GM12878 (cell line): ENCODE measurements at regions not wholly inside any gene's neighbourhood (a gene's known extent, or its start where the extent isn't known, plus 50 kb on each side); places are given as distances from the start of the nearest gene placed in this dataset.
A peak's percentile ranks its signal among the peaks of the same experiment; 100 is the strongest.

ENCODE experiments used
- BRCA1 ChIP-seq: IDR thresholded peaks from 2 replicates; pipeline ENCODE4 v1.6.1; 2011; ENCODE audit warnings: low read depth, low read length, improper control_type of control experiment
- CREB1 ChIP-seq: IDR thresholded peaks from 2 replicates; pipeline ENCODE4 v1.6.1; 2012; ENCODE audit warnings: low read depth, mild to moderate bottlenecking, inconsistent platforms
- CUX1 ChIP-seq: IDR thresholded peaks from 2 replicates; pipeline ENCODE4 v1.6.1; 2012; ENCODE audit warnings: improper control_type of control experiment, low read depth, low read length; ENCODE audit not compliant: insufficient replicate concordance
- EZH2 ChIP-seq: IDR thresholded peaks from 2 replicates; pipeline ENCODE4 v1.6.1; 2012; ENCODE audit warnings: low read depth, mild to moderate bottlenecking, control low read depth, inconsistent platforms, low read length, borderline replicate concordance; ENCODE audit not compliant: control insufficient read depth
- FOXM1 ChIP-seq: IDR thresholded peaks from 2 replicates; pipeline ENCODE4 v1.6.1; 2012; ENCODE audit warnings: low read depth, mild to moderate bottlenecking, inconsistent platforms, low read length, moderate library complexity
- GATAD2B ChIP-seq: fragments of 450-650 bp; conservative IDR thresholded peaks from 2 replicates; pipeline ENCODE4 v1.6.1; 2017; ENCODE audit warnings: low read depth, mild to moderate bottlenecking, moderate library complexity
- HDAC6 ChIP-seq: fragments of 200-600 bp; sonication (generic); IDR thresholded peaks from one replicate; pipeline ENCODE4 v1.8.0; 2017; ENCODE audit warnings: antibody characterized with exemption; ENCODE audit not compliant: unreplicated experiment
- JUNB ChIP-seq: IDR thresholded peaks from 2 replicates; pipeline ENCODE4 v1.6.1; 2016; ENCODE audit warnings: antibody characterized with exemption, mild to moderate bottlenecking
- KAT2A ChIP-seq: conservative IDR thresholded peaks from 2 replicates; pipeline ENCODE4 v1.6.1; 2011; ENCODE audit warnings: low read depth, low read length; ENCODE audit not compliant: control insufficient read depth
- KDM1A ChIP-seq: fragments of 200-600 bp; sonication (generic); IDR thresholded peaks from 2 replicates; pipeline ENCODE4 v1.6.1; 2016; ENCODE audit warnings: borderline replicate concordance
- MEF2A ChIP-seq: IDR thresholded peaks from 2 replicates; pipeline ENCODE4 v1.6.1; 2011; ENCODE audit warnings: low read depth, mild to moderate bottlenecking, low read length, moderate library complexity; ENCODE audit not compliant: insufficient read depth
- PKNOX1 ChIP-seq: fragments of 450-650 bp; IDR thresholded peaks from 2 replicates; pipeline ENCODE4 v1.6.1; 2016; ENCODE audit warnings: mild to moderate bottlenecking
- PML ChIP-seq: IDR thresholded peaks from 2 replicates; pipeline ENCODE4 v1.6.1; 2012; ENCODE audit warnings: low read length, inconsistent platforms
- RAD21 ChIP-seq: IDR thresholded peaks from 2 replicates; pipeline ENCODE4 v1.6.1; 2011; ENCODE audit warnings: mild to moderate bottlenecking, low read depth, low read length, moderate library complexity; ENCODE audit not compliant: insufficient read depth
- RCOR1 ChIP-seq: conservative IDR thresholded peaks from 2 replicates; pipeline ENCODE4 v1.6.1; 2012; ENCODE audit warnings: low read depth, low read length, improper control_type of control experiment
- RFX5 ChIP-seq: IDR thresholded peaks from 2 replicates; pipeline ENCODE4 v1.6.1; 2011; ENCODE audit warnings: low read depth, low read length, improper control_type of control experiment
- RUNX3 ChIP-seq: IDR thresholded peaks from 2 replicates; pipeline ENCODE4 v1.6.1; 2012; ENCODE audit warnings: low read length, inconsistent platforms
- SIX5 ChIP-seq: IDR thresholded peaks from 2 replicates; pipeline ENCODE4 v1.6.1; 2011; ENCODE audit warnings: mild to moderate bottlenecking, low read depth, low read length, moderate library complexity; ENCODE audit not compliant: severe bottlenecking
- SMARCA5 ChIP-seq: fragments of 450-650 bp; IDR thresholded peaks from 2 replicates; pipeline ENCODE4 v1.6.1; 2017; ENCODE audit warnings: mild to moderate bottlenecking
- SP1 ChIP-seq: IDR thresholded peaks from one replicate; pipeline ENCODE4 v1.6.1; 2011; ENCODE audit warnings: low read depth, low read length
- SPI1 ChIP-seq: IDR thresholded peaks from 2 replicates; pipeline ENCODE4 v1.6.1; 2011; ENCODE audit warnings: low read depth, mild to moderate bottlenecking, low read length, moderate library complexity, borderline replicate concordance; ENCODE audit not compliant: insufficient read depth
- SREBF2 ChIP-seq: IDR thresholded peaks from 2 replicates; pipeline ENCODE4 v1.6.1; 2012; ENCODE audit warnings: mild to moderate bottlenecking, low read length
- STAT3 ChIP-seq: IDR thresholded peaks from 2 replicates; pipeline ENCODE4 v1.6.1; 2011; ENCODE audit warnings: low read depth, low read length, improper control_type of control experiment
- SUPT20H ChIP-seq: IDR thresholded peaks from 2 replicates; pipeline ENCODE4 v1.6.1; 2011; ENCODE audit warnings: low read depth, mild to moderate bottlenecking, low read length, moderate library complexity, borderline replicate concordance; ENCODE audit not compliant: control insufficient read depth
- ZNF207 ChIP-seq: fragments of 450-650 bp; IDR thresholded peaks from 2 replicates; pipeline ENCODE4 v1.6.1; 2014; ENCODE audit warnings: antibody characterized with exemption, mild to moderate bottlenecking, borderline replicate concordance
- ZNF622 ChIP-seq: fragments of 450-650 bp; IDR thresholded peaks from 2 replicates; pipeline ENCODE4 v1.6.1; 2017; ENCODE audit warnings: mild to moderate bottlenecking, inconsistent platforms
- ZZZ3 ChIP-seq: IDR thresholded peaks from 2 replicates; pipeline ENCODE4 v1.6.1; 2011; ENCODE audit warnings: low read depth; ENCODE audit not compliant: control insufficient read depth, insufficient read length

DNA sequence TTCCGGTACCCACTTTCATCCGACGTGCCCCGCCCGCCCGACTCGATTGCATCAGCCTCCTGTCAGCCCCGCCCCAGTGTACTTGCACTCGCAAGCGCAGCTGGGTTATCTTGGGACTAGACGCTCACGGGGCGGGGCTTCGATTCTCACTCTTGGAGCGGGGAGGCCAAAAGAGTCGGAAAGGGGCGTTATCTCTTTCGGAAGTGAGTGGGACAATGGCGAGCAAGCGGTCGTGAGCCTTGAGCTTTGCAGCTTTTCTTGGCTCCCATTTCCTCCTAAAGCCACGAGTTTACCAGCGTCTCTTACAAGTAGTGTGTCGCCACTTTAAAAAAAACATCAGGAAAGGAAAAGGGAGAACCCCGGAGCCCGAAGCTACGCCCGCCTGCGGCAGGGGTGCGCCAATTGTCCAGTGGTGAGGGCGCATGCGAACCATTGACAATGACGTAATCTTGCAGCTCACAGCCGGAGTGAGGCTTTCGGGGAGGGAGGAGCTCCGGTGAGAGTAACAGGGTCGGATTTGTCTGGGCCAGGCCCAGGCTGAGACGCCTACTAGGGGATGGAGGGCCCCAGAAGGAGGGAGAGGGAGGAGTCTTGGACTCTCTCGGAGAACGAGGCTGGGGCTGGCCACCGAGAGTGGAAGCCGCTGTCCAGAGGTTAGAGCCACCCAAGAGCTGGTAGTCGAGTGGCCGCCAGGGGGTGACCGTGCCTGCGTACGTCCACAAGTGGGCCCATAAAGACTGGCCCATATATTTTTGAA lies 109.5 kb downstream of the GNL3L start (continued):
- TF ChIP-seq STAT3 (no peak), SMARCA5 (no peak), SUPT20H (no peak), RUNX3 (no peak), SP1 (peak; percentile 28), RAD21 (peak; percentile 40), EZH2 (no peak), MEF2A (no peak), SPI1 (no peak), SREBF2 (no peak), PKNOX1 (peak; percentile 60; the same call in 1 of the 2 replicates), ZNF622 (no peak), CREB1 (no peak), JUNB (no peak), RCOR1 (no peak), SIX5 (no peak), ZNF207 (no peak), FOXM1 (no peak), PML (peak; percentile 54; the same call in 1 of the 2 replicates), BRCA1 (no peak), KAT2A (no peak), CUX1 (no peak), ZZZ3 (no peak), HDAC6 (no peak), RFX5 (no peak), GATAD2B (no peak), KDM1A (no peak)
